GM12878 (cell line): ENCODE measurements at regions not wholly inside any gene's neighbourhood (a gene's known extent, or its start where the extent isn't known, plus 50 kb on each side); places are given as distances from the start of the nearest gene placed in this dataset.

ENCODE experiments used
- ATAC-seq: fragments of 200-7000 bp; cut with Tn5 transposase; 3 replicates; pipeline ENCODE4 v1.9.1; 2020; ENCODE audit warnings: mild to moderate bottlenecking, moderate library complexity
- BruUV-seq: library from RNA; stranded (reverse); fragments of 400-500 nt; replicated peaks from 2 replicates; lab custom pipeline; 2021; lab: Mats Ljungman, UMichigan
- CTCF ChIA-PET: fragments of 300-600 bp; sonication (Branson Sonifier 250); formaldehyde crosslinking; extraction: SDS; loops from one replicate; lab custom pipeline; 2021; ENCODE audit warnings: inconsistent platforms; lab: Yijun Ruan, JAX
- POLR2A ChIA-PET: fragments of 350-600 bp; formaldehyde crosslinking; extraction: SDS; loops from one replicate; lab custom pipeline; 2021; ENCODE audit warnings: inconsistent platforms; lab: Charles Lee
- RAD21 ChIA-PET: fragments of 300-600 bp; sonication (Branson Sonifier 250); formaldehyde crosslinking; loops from one replicate; lab custom pipeline; 2023; ENCODE audit warnings: antibody characterized with exemption; ENCODE audit not compliant: unreplicated experiment; lab: Charles Lee
- SMC1A ChIA-PET: fragments of 300-600 bp; sonication (Branson Sonifier 250); formaldehyde crosslinking; loops from one replicate; lab custom pipeline; 2023; ENCODE audit not compliant: unreplicated experiment, uncharacterized antibody; lab: Charles Lee
- DNase-seq: peaks from one replicate; pipeline ENCODE4 v3.0.0-alpha.2; 2011; ENCODE audit warnings: low read depth, low spot score
- FAIRE-seq: peaks from 3 replicates; lab custom pipeline; 2011; peaks lifted over from hg19 to GRCh38; lab: Jason Lieb, UNC
- H2AFZ ChIP-seq: 2 replicates; pipeline ENCODE4 v1.6.0; 2011; ENCODE audit warnings: low read depth, low read length, control low read depth; ENCODE audit not compliant: control insufficient read depth
- H3K27ac ChIP-seq: 2 replicates; pipeline ENCODE4 v1.5.1; 2011; ENCODE audit warnings: control low read depth; ENCODE audit not compliant: control insufficient read depth, insufficient read depth
- H3K27me3 ChIP-seq, 2 experiments: replicated peaks in 1 of 2; 2 replicates each; pipeline versions ENCODE4 v1.6.0 to v1.6.1; 2011; ENCODE audit warnings: low read length in 1 of 2; ENCODE audit not compliant: control insufficient read depth in 2 of 2, insufficient read depth in 2 of 2
- H3K36me3 ChIP-seq, 2 experiments: 2 replicates each; pipeline ENCODE4 v1.5.1; 2011; ENCODE audit warnings: low read length in 1 of 2; ENCODE audit not compliant: control insufficient read depth in 2 of 2, insufficient read depth in 2 of 2
- H3K4me1 ChIP-seq: 2 replicates; pipeline ENCODE4 v1.6.1; 2011; ENCODE audit warnings: mild to moderate bottlenecking, low read length, moderate library complexity, mixed read lengths; ENCODE audit not compliant: control insufficient read depth, insufficient read depth
- H3K4me2 ChIP-seq: 2 replicates; pipeline ENCODE4 v1.6.0; 2011; ENCODE audit warnings: control low read depth; ENCODE audit not compliant: control insufficient read depth, insufficient read depth
- H3K4me3 ChIP-seq: fragments of 200-600 bp; sonication (generic); 2 replicates; pipeline ENCODE4 v1.5.1; 2016
- H3K79me2 ChIP-seq: 2 replicates; pipeline ENCODE4 v1.6.0; 2011; ENCODE audit warnings: low read length; ENCODE audit not compliant: control insufficient read depth, insufficient read depth
- H3K9ac ChIP-seq: 2 replicates; pipeline ENCODE4 v1.8.0; 2011; ENCODE audit warnings: low read length, control low read depth, mixed read lengths; ENCODE audit not compliant: control insufficient read depth, insufficient read depth
- H3K9me3 ChIP-seq: replicated peaks from 3 replicates; pipeline ENCODE4 v1.5.1; 2011; ENCODE audit warnings: mild to moderate bottlenecking, low read length; ENCODE audit not compliant: control insufficient read depth, insufficient read depth
- H4K20me1 ChIP-seq: 2 replicates; pipeline ENCODE4 v1.6.0; 2011; ENCODE audit not compliant: control insufficient read depth, insufficient read depth
- BACH1 ChIP-seq: fragments of 450-650 bp; IDR thresholded peaks from 2 replicates; pipeline ENCODE4 v1.6.1; 2017; ENCODE audit warnings: mild to moderate bottlenecking, borderline replicate concordance
- BHLHE40 ChIP-seq, 2 experiments: fragments of 450-650 bp in 1 of 2; IDR thresholded peaks; 2 replicates each; pipeline ENCODE4 v1.6.1; 2011 to 2017; ENCODE audit warnings: low read depth in 2 of 2, borderline replicate concordance in 1 of 2, improper control_type of control experiment in 1 of 2, low read length in 1 of 2, mild to moderate bottlenecking in 1 of 2
- CEBPB ChIP-seq, 2 experiments: fragments of 150-350 bp in 1 of 2; IDR thresholded peaks; 2 replicates each; pipeline ENCODE4 v1.6.1; 2012 to 2014; ENCODE audit warnings: low read depth in 2 of 2, low read length in 2 of 2, borderline replicate concordance in 1 of 2, inconsistent platforms in 1 of 2
- CEBPZ ChIP-seq: fragments of 150-350 bp; IDR thresholded peaks from 2 replicates; pipeline ENCODE4 v1.6.1; 2016; ENCODE audit warnings: low read depth, low read length
- EGR1 ChIP-seq, 2 experiments: IDR thresholded peaks; 1 replicate in 1 of 2; 2 replicates in 1 of 2; pipeline ENCODE4 v1.6.1; 2011 to 2012; ENCODE audit warnings: low read depth in 2 of 2, low read length in 2 of 2, borderline replicate concordance in 1 of 2, mild to moderate bottlenecking in 1 of 2, moderate library complexity in 1 of 2
- FOXM1 ChIP-seq: IDR thresholded peaks from 2 replicates; pipeline ENCODE4 v1.6.1; 2012; ENCODE audit warnings: low read depth, mild to moderate bottlenecking, inconsistent platforms, low read length, moderate library complexity
- SMAD1 ChIP-seq: fragments of 450-650 bp; IDR thresholded peaks from 2 replicates; pipeline ENCODE4 v1.6.1; 2018; ENCODE audit warnings: mild to moderate bottlenecking, low read depth; ENCODE audit not compliant: partially characterized antibody
- SMC3 ChIP-seq: IDR thresholded peaks from 2 replicates; pipeline ENCODE4 v1.6.1; 2011; ENCODE audit warnings: low read length, improper control_type of control experiment, borderline replicate concordance
- USF1 ChIP-seq: IDR thresholded peaks from 2 replicates; pipeline ENCODE4 v1.6.1; 2011; ENCODE audit warnings: borderline replicate concordance, low read depth, mild to moderate bottlenecking, moderate library complexity, mixed read lengths, low read length; ENCODE audit not compliant: insufficient read depth; ENCODE audit errors: extremely low read length
- WRNIP1 ChIP-seq: IDR thresholded peaks from 2 replicates; pipeline ENCODE4 v1.6.1; 2011; ENCODE audit warnings: low read depth, low read length, improper control_type of control experiment, borderline replicate concordance
- WGBS: methylation state at CpG from one replicate; pipeline ENCODE4 v1.1.6; 2016; ENCODE audit warnings: low lambda C conversion rate; ENCODE audit not compliant: insufficient replicate concordance, insufficient coverage; ENCODE audit errors: missing lambda C conversion rate; 5-methylcytosine and 5-hydroxymethylcytosine counted together
- in situ Hi-C: fragments of 300-500 bp; cut with MboI; formaldehyde crosslinking; loops from 9 replicates; pipeline ENCODE4 v1.14.3; 2018; ENCODE audit warnings: mixed read lengths
- intact Hi-C: fragments of 100-400 bp; cut with micrococcal nuclease; formaldehyde crosslinking; loops from one replicate; pipeline ENCODE4 v1.14.2; 2022; ENCODE audit not compliant: unreplicated experiment
- TF ChIP-seq, protein P1 (sequence below): fragments of 450-650 bp; IDR thresholded peaks from 2 replicates; pipeline ENCODE4 v1.6.1; 2016; ENCODE audit warnings: mild to moderate bottlenecking
- TF ChIP-seq, protein P2 (sequence below): IDR thresholded peaks from 2 replicates; pipeline ENCODE4 v1.6.1; 2011; ENCODE audit warnings: low read depth, mild to moderate bottlenecking, low read length, moderate library complexity, borderline replicate concordance; ENCODE audit errors: extremely low read depth

DNA sequence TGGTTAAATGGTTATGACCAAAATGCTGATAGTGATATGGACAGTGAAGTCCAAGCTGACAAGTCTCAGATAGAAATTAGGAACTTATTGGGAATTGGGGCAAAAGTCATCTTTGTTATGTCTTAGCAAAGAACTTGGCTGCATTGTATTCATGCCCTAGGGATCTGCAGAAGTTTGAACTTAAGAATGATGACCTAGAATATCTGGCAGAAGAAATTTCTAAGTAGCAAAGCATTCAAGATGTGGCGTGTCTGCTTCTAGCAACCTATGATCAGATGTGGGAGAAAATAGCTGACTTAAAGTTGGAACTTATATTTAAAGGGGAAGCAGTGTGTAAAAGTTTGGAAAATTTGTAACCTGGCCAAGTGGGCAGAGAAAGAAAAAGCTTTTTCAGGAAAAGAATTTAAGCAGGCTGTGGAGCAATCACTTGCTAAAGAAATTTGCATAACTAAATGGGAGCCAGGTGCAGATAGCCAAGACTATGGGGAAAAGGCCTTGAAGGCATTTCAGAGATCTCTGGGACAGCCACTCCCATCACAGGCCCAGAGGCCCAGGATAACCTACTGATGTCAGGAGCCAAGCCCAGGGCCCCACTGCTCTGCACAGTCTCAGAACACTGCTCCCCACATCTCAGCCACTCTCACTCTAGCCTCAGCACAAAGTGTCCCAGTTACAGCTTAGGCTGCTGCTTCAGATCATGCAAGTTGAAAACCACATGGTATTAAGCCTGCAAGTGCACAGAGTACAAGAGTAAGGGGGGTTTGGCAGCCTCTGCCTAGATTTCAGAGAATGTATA is 147.8 kb upstream of the TGFBR2 start:
- Histone ChIP-seq H3K79me2 (no peaks in the 10 kb centered on the region), H3K9ac (no peak overlapping the region), H3K4me1 (no peaks in the 10 kb centered on the region), H3K4me3 (no peak overlapping the region), H4K20me1 (no peaks in the 10 kb centered on the region), H2AFZ (no peak overlapping the region), H3K27ac (no peak overlapping the region), H3K36me3 (no peaks in the 10 kb centered on the region), H3K9me3 (no peaks in the 10 kb centered on the region), H3K27me3 (peaks cover 0 to 3% of the 10 kb centered on the region in 2 experiments; a peak in 1 of 4 replicates), H3K4me2 (no peak overlapping the region)
- CTCF ChIA-PET: interaction anchor here (0.5 to 1.6 kb wide), 2 partner anchors 78 to 235 kb away, joined by 3 read pairs; no protein-coding TSS in a partner anchor
- no TSS peak for BruUV-seq
- intact Hi-C loops (no loop called here), in situ Hi-C loops (no loop called here)
- no peak for FAIRE-seq
- no peak for ATAC-seq
- RAD21 ChIA-PET: no interaction called here
- no peak for DNase-seq
- POLR2A ChIA-PET: interaction anchor here (0.6 to 1.2 kb wide), 2 partner anchors 9 to 132 kb away, joined by 3 to 4 read pairs; no protein-coding TSS in a partner anchor
- TF ChIP-seq, protein P1, sequence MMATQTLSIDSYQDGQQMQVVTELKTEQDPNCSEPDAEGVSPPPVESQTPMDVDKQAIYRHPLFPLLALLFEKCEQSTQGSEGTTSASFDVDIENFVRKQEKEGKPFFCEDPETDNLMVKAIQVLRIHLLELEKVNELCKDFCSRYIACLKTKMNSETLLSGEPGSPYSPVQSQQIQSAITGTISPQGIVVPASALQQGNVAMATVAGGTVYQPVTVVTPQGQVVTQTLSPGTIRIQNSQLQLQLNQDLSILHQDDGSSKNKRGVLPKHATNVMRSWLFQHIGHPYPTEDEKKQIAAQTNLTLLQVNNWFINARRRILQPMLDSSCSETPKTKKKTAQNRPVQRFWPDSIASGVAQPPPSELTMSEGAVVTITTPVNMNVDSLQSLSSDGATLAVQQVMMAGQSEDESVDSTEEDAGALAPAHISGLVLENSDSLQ: no peak
- TF ChIP-seq BACH1: no peak
- no peak for TF ChIP-seq EGR1 (IDR thresholded peaks at IDR 0.05; ENCODE audit: borderline replicate concordance in 1 of 2, low read depth in 2 of 2, low read length in 2 of 2)
- no peak for TF ChIP-seq CEBPZ
- TF ChIP-seq WRNIP1: no peak
- TF ChIP-seq CEBPB (IDR thresholded peaks at IDR 0.05; ENCODE audit: borderline replicate concordance in 1 of 2, low read depth in 2 of 2, low read length in 2 of 2): no peak
- TF ChIP-seq SMC3: no peak
- TF ChIP-seq USF1: no peak
- TF ChIP-seq, protein P2, sequence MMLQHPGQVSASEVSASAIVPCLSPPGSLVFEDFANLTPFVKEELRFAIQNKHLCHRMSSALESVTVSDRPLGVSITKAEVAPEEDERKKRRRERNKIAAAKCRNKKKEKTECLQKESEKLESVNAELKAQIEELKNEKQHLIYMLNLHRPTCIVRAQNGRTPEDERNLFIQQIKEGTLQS: no peak
- TF ChIP-seq FOXM1: no peak
- no peak for TF ChIP-seq BHLHE40 (IDR thresholded peaks at IDR 0.05; ENCODE audit: borderline replicate concordance in 1 of 2, low read depth in 2 of 2, low read length in 1 of 2)
- no peak for TF ChIP-seq SMAD1
- 72% methylated on average over 1 of the region's 1 CpG for WGBS
- SMC1A ChIA-PET: no interaction called here
